ENCODE measurements at regions not wholly inside any gene's neighbourhood (a gene's known extent, or its start where the extent isn't known, plus 50 kb on each side); places are given as distances from the start of the nearest gene placed in this dataset.

GRCh38 chr5:133895979-133896845 lies 72.2 kb downstream of the C5orf15 start:
- TF ChIP-seq SUZ12 (IDR thresholded peaks at IDR 0.05) (no peak), LEF1 (IDR thresholded peaks at IDR 0.05; ENCODE audit: borderline replicate concordance) (no peak), ZNF384 (IDR thresholded peaks at IDR 0.05) (no peak), FOXA1 (IDR thresholded peaks at IDR 0.05) (no peak), NFRKB (IDR thresholded peaks at IDR 0.05) (no peak), TARDBP (IDR thresholded peaks at IDR 0.05) (no peak), BHLHE40 (IDR thresholded peaks at IDR 0.05; ENCODE audit: borderline replicate concordance) (no peak), FOXK2 (IDR thresholded peaks at IDR 0.05) (no peak), HDGF (IDR thresholded peaks at IDR 0.05; ENCODE audit: borderline replicate concordance) (no peak), FOXM1 (IDR thresholded peaks at IDR 0.05; ENCODE audit: borderline replicate concordance) (no peak), ELF4 (IDR thresholded peaks at IDR 0.05) (no peak), ARNT (IDR thresholded peaks at IDR 0.05) (no peak), L3MBTL2 (conservative IDR thresholded peaks at IDR 0.05) (no peak)
- TF ChIP-seq, protein P1, sequence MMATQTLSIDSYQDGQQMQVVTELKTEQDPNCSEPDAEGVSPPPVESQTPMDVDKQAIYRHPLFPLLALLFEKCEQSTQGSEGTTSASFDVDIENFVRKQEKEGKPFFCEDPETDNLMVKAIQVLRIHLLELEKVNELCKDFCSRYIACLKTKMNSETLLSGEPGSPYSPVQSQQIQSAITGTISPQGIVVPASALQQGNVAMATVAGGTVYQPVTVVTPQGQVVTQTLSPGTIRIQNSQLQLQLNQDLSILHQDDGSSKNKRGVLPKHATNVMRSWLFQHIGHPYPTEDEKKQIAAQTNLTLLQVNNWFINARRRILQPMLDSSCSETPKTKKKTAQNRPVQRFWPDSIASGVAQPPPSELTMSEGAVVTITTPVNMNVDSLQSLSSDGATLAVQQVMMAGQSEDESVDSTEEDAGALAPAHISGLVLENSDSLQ (IDR thresholded peaks at IDR 0.05), result no peak

All from HEK293T (cell line).